GM12874 (cell line): ENCODE measurements at regions not wholly inside any gene's neighbourhood (a gene's known extent, or its start where the extent isn't known, plus 50 kb on each side); places are given as distances from the start of the nearest gene placed in this dataset.

ENCODE experiments used
- TF ChIP-seq, protein P1 (sequence below): IDR thresholded peaks from 2 replicates; pipeline ENCODE4 v1.5.1; 2011; ENCODE audit warnings: low read depth, mild to moderate bottlenecking, control low read depth, low read length, moderate library complexity; ENCODE audit not compliant: insufficient read depth

DNA sequence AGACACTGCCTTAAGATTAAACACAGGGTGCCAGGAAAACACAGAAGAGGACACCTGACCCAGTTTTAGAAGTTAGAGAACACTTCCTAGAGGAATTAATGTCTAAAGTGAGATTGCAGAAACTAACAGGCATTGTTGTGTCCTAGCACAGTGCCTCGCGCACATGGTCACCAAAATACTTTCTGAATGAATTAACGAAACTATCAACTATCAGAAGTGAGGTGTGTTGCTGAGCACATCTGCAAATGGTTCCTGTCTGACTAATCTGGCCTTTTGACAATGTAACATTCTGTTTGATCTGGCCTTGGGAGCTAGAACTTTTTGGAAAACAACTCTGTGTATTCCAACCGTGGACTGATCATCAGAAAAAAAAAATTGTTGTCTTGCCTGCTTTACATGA lies 556.8 kb upstream of the LCORL start:
- TF ChIP-seq, protein P1, sequence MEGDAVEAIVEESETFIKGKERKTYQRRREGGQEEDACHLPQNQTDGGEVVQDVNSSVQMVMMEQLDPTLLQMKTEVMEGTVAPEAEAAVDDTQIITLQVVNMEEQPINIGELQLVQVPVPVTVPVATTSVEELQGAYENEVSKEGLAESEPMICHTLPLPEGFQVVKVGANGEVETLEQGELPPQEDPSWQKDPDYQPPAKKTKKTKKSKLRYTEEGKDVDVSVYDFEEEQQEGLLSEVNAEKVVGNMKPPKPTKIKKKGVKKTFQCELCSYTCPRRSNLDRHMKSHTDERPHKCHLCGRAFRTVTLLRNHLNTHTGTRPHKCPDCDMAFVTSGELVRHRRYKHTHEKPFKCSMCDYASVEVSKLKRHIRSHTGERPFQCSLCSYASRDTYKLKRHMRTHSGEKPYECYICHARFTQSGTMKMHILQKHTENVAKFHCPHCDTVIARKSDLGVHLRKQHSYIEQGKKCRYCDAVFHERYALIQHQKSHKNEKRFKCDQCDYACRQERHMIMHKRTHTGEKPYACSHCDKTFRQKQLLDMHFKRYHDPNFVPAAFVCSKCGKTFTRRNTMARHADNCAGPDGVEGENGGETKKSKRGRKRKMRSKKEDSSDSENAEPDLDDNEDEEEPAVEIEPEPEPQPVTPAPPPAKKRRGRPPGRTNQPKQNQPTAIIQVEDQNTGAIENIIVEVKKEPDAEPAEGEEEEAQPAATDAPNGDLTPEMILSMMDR: no peak

DNA sequence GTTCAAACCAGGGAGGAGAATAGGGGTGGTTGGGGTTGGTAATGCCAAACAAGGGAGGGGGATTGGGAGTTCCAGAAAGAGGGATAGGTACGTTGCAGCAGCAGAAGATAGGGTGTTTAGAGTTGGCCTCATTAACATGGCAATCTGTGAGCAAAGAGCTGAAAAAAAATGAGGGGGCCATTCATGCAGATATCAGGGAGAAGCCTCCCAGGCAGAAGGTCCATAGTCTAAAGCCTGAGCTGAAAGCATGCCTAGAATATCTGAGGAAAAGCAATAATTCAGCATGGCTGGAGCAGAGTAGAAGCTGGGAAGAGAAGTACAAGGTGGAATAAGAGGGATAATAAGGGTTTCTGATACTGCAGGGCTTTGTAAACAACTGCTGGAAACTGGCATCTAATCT lies 550.9 kb upstream of the LCORL start:
- TF ChIP-seq, protein P1: no peak

DNA sequence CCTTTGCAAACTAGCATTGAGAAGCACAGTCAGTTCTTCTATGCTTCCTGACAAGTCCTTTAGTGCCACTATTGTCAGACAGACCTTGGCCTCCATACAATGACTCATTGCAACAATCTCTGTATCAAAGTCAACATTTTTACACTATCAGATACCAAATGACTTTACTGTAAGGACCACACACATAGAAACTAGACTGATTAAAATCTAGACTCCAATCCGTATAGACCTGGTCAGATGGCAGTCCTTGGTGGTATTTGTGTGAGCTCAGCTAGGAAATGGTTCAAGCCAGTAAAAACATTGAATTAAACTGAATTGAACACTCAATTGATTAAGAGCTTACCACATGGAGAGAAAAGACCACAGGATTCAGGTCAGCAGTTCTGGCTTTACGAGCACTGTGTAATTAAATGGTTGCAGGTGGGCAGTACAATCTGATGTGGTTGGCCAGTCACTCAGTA lies 549.8 kb upstream of the LCORL start:
- TF ChIP-seq, protein P1: no peak

DNA sequence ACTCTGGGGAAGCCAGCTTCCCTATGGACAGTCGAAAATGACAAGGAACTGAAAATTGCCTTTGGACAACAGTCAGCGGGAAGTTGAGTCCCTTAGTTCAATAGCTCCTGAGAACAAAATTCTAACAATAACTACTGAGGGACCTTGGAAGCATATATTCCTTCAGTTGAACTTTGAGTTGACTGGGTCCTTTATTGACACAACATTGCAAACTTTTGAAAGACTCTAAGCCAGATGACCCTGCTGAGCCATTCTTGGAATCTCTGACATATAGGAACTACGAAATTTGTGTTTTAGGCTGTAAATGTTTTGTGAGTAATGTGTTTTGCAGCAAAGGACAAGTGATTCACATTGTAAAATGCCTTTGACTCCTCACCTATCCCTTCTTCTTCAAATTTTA lies 548.8 kb upstream of the LCORL start:
- TF ChIP-seq, protein P1: no peak

DNA sequence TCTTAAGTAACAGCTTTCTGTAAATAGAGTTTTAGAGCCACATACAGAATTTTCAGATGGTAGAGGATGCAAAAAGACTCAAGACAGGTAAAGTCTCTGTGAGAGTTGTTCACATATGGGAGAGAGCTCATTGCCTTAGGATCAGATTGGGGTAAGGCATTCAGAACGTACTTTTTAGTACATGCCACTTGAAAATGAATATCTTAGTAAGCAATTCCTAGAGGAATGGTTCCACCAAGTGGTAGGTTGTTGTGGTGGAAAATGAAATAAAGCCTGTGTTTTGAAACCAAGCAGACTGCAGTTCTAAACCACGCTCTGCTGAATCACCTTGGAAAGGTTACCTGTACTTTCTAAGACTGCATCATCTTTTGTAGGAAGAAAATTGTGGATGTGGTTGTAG lies 547.0 kb upstream of the LCORL start:
- TF ChIP-seq, protein P1: no peak

DNA sequence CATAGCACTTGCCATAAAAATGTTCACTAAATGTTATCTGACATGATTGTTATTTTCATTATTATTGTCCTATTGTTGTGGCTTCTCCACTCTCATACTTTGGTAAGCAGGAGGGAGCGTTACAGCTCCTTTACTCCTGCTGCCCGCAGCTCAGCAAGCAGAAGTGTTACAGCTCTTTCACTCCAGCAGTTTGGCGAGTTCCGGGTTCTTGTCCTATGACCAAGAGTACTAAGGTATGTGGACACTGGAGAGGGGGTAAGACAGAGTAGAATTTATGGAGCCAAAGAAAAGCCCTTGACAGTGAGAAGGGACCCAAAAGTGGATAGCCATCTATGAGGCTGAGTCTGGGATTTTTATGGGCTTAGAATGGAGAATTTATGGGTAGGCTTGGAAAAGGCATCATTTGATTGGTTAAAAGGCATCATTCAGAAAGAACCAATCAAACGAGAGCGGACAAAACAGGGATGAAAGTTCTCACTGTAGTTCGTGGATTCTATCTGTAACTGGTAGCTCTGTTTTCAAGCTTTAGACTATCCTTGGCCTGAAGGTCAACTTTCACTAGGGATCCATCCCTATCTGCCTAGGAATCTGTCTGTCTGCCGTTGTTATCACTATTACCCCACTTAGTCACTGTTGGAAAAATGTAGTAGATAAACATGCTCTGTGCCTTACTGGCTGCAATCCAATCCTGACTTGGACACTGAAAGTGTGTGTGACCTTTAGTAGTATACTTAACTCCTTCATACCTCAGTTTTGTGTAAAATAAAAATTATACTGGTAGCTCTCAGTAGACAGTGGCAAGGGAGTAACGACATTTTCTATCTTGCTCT lies 545.6 kb upstream of the LCORL start:
- TF ChIP-seq, protein P1: no peak

DNA sequence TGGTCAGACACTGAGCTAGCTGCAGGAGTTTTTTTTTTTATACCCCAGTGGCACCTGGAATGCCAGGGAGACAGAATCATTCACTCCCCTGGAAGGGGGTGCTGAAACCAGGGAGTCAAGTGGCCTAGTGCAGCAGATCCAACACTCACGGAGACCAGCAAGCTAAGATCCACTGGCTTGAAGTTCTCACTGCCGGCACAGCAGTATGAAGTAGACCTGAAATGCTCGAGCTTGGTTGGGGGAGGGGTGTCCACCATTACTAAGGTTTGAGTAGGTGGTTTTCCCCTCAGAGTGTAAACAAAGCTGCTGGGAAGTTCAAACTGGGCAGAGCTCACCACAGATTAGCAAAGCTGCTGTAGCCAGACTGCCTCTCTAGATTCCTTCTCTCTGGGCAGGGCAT lies 537.9 kb upstream of the LCORL start:
- TF ChIP-seq, protein P1: no peak
